Endothelial cell of umbilical vein (primary cell): ENCODE measurements at regions not wholly inside any gene's neighbourhood (a gene's known extent, or its start where the extent isn't known, plus 50 kb on each side); places are given as distances from the start of the nearest gene placed in this dataset.
"Not testable (repeated sequence)": the region's sequence is repeated elsewhere in the genome, so short reads cannot be mapped to it uniquely, and the experiment has no call there.

Source experiments
- CTCF ChIP-seq, 2 donors: IDR thresholded peaks; 1 replicate in 1 of 2; 2 replicates in 1 of 2; pipeline ENCODE4 v1.5.1; 2011; ENCODE audit warnings: low read length in 2 of 2, mild to moderate bottlenecking in 2 of 2, moderate library complexity in 2 of 2, control low read depth in 1 of 2, inconsistent platforms in 1 of 2, low read depth in 1 of 2; ENCODE audit not compliant: insufficient read depth in 1 of 2; ENCODE audit errors: extremely low read depth in 1 of 2
- JUN ChIP-seq: IDR thresholded peaks from 2 replicates; pipeline ENCODE4 v1.6.1; 2011; ENCODE audit warnings: borderline replicate concordance, low read depth; ENCODE audit not compliant: insufficient read length, insufficient read depth
- MYC ChIP-seq: IDR thresholded peaks from one replicate; pipeline ENCODE4 v1.6.1; 2011; ENCODE audit warnings: mild to moderate bottlenecking, low read depth, low read length

DNA sequence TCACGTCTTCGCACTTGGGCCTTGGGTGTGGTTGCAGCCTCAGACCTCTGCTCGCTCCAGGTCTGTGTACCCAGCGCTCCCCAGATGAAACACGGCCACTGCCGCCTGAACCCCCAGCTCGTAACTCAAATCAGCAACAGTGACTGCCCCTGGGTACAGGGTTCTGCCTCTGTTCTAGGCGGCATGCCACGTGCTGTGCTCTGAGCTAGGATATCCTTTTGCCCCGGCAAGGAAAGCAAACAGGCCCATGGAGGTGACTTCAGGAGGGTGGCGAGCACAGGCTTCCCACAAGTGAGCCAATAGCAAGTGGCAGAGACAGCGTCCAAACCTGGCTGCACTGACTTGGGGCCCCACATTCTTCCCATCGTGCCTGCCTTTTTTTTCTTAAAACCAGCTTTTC, 96.3 kb upstream of the PZP start:
- not testable (repeated sequence) for TF ChIP-seq CTCF (IDR thresholded peaks at IDR 0.05; ENCODE audit: extremely low read depth in 1 of 2, insufficient read depth in 1 of 2, low read depth in 1 of 2, low read length in 2 of 2); JUN; MYC
